NCI-H1048 (cell line): ENCODE measurements at regions not wholly inside any gene's neighbourhood (a gene's known extent, or its start where the extent isn't known, plus 50 kb on each side); places are given as distances from the start of the nearest gene placed in this dataset.

Experiments used
- DNase-seq: peaks from one replicate; lab custom pipeline; 2025; lab: John Stamatoyannopoulos, UW

- DNase-seq, result no peak
These were observed 164.8 kb upstream of the RPS6KA3 start for GRCh38 chrX:20431486-20431885.

GRCh38 chrX:20427173-20427770 lies 160.6 kb upstream of the RPS6KA3 start:
- DNase-seq, result no peak

- no peak for DNase-seq
These were observed 155.0 kb upstream of the RPS6KA3 start for GRCh38 chrX:20421697-20422096.

GRCh38 chrX:20421275-20421674 lies 154.6 kb upstream of the RPS6KA3 start:
- no peak for DNase-seq

GRCh38 chrX:20420058-20420457 lies 153.3 kb upstream of the RPS6KA3 start:
- no peak for DNase-seq

GRCh38 chrX:20418379-20419150 lies 151.9 kb upstream of the RPS6KA3 start:
- no peak for DNase-seq

GRCh38 chrX:20414762-20415445 lies 148.2 kb upstream of the RPS6KA3 start:
- DNase-seq, result no peak

GRCh38 chrX:20414066-20414465 lies 147.4 kb upstream of the RPS6KA3 start:
- no peak for DNase-seq

- no peak for DNase-seq
These were observed 146.3 kb upstream of the RPS6KA3 start for GRCh38 chrX:20412871-20413486.

- DNase-seq, result no peak
These were observed 143.8 kb upstream of the RPS6KA3 start for GRCh38 chrX:20410540-20410939.

GRCh38 chrX:20409991-20410390 lies 143.3 kb upstream of the RPS6KA3 start:
- DNase-seq, result no peak

- DNase-seq, result no peak
These were observed 136.2 kb upstream of the RPS6KA3 start for GRCh38 chrX:20402956-20403355.

- no peak for DNase-seq
These were observed 133.2 kb upstream of the RPS6KA3 start for GRCh38 chrX:20399728-20400414.

GRCh38 chrX:20397587-20397986 lies 130.9 kb upstream of the RPS6KA3 start:
- DNase-seq, result no peak

GRCh38 chrX:20394451-20394850 lies 127.7 kb upstream of the RPS6KA3 start:
- DNase-seq, result no peak

GRCh38 chrX:20393944-20394343 lies 127.2 kb upstream of the RPS6KA3 start:
- DNase-seq, result no peak

GRCh38 chrX:20388594-20388993 lies 121.9 kb upstream of the RPS6KA3 start:
- DNase-seq, result no peak

- DNase-seq, result no peak
These were observed 116.8 kb upstream of the RPS6KA3 start for GRCh38 chrX:20383477-20383876.

GRCh38 chrX:20382518-20383297 lies 116.0 kb upstream of the RPS6KA3 start:
- no peak for DNase-seq

- no peak for DNase-seq
These were observed 115.4 kb upstream of the RPS6KA3 start for GRCh38 chrX:20382082-20382481.

GRCh38 chrX:20378233-20378920 lies 111.7 kb upstream of the RPS6KA3 start:
- DNase-seq, result no peak
